SK-N-SH (cell line): ENCODE measurements at regions not wholly inside any gene's neighbourhood (a gene's known extent, or its start where the extent isn't known, plus 50 kb on each side); places are given as distances from the start of the nearest gene placed in this dataset.
"Not testable (repeated sequence)": the region's sequence is repeated elsewhere in the genome, so short reads cannot be mapped to it uniquely, and the experiment has no call there.

Experiments
- CTCF ChIA-PET: fragments of 300-600, 350-600 bp; formaldehyde crosslinking; extraction: SDS; loops from one replicate; lab custom pipeline; 2021; lab: Yijun Ruan, JAX
- POLR2A ChIA-PET: fragments of 350-600 bp; sonication (Branson Sonifier 250); formaldehyde crosslinking; extraction: SDS; loops from one replicate; lab custom pipeline; 2020; ENCODE audit warnings: antibody characterized with exemption, inconsistent platforms; lab: Yijun Ruan, JAX
- DNase-seq: peaks from one replicate; pipeline ENCODE4 v3.0.0; 2012
- H2AFZ ChIP-seq: fragments of 200-600 bp; sonication (generic); 2 replicates; pipeline ENCODE4 v1.8.1; 2016; ENCODE audit warnings: antibody characterized with exemption, mild to moderate bottlenecking, low read depth
- H3F3A ChIP-seq: fragments of 200-600 bp; sonication (generic); replicated peaks from 2 replicates; pipeline ENCODE3; 2016; ENCODE audit warnings: antibody characterized with exemption, mild to moderate bottlenecking; ENCODE audit not compliant: insufficient read depth
- H3K27ac ChIP-seq, 2 experiments: fragments of 200-500 bp in 1 of 2; fragments of 200-600 bp in 1 of 2; sonication (Bioruptor generic) in 1 of 2; sonication (generic), shearing (Covaris generic) in 1 of 2; 2 replicates each; pipeline versions ENCODE4 v1.5.1 to v1.6.1; 2014 to 2016; ENCODE audit warnings: low read depth in 2 of 2, inconsistent platforms in 1 of 2, low read length in 1 of 2, mild to moderate bottlenecking in 1 of 2, mixed read lengths in 1 of 2
- H3K27me3 ChIP-seq: fragments of 200-600 bp; sonication (generic), shearing (Covaris generic); 2 replicates; pipeline ENCODE4 v1.6.1; 2016; ENCODE audit warnings: mixed run types; ENCODE audit not compliant: insufficient read depth
- H3K36me3 ChIP-seq, 2 experiments: fragments of 200-500 bp in 1 of 2; fragments of 200-600 bp in 1 of 2; sonication (Bioruptor generic) in 1 of 2; sonication (generic) in 1 of 2; replicated peaks in 1 of 2; 2 replicates each; pipeline versions ENCODE3 to v1.5.1; 2014 to 2016; ENCODE audit warnings: low read length in 1 of 2, mild to moderate bottlenecking in 1 of 2; ENCODE audit not compliant: insufficient read depth in 2 of 2, control insufficient read depth in 1 of 2
- H3K4me1 ChIP-seq, 2 experiments: fragments of 200-500 bp in 1 of 2; fragments of 200-600 bp in 1 of 2; sonication (Bioruptor generic) in 1 of 2; sonication (generic), shearing (Covaris generic) in 1 of 2; 2 replicates each; pipeline versions ENCODE4 v1.5.1 to v1.6.1; 2014 to 2016; ENCODE audit warnings: low read depth in 1 of 2, low read length in 1 of 2, mixed run types in 1 of 2; ENCODE audit not compliant: insufficient read depth in 2 of 2, control insufficient read depth in 1 of 2
- H3K4me2 ChIP-seq: fragments of 200-600 bp; sonication (generic), shearing (Covaris generic); 2 replicates; pipeline ENCODE4 v1.6.1; 2017; ENCODE audit warnings: mixed run types
- H3K4me3 ChIP-seq, 2 experiments: fragments of 200-500 bp in 1 of 2; fragments of 200-600 bp in 1 of 2; sonication (Bioruptor generic) in 1 of 2; sonication (generic), shearing (Covaris generic) in 1 of 2; 2 replicates each; pipeline versions ENCODE4 v1.5.1 to v1.8.1; 2014 to 2016; ENCODE audit warnings: low read depth in 2 of 2, inconsistent platforms in 1 of 2, low read length in 1 of 2, mild to moderate bottlenecking in 1 of 2, mixed read lengths in 1 of 2, moderate library complexity in 1 of 2
- H3K79me2 ChIP-seq: fragments of 200-600 bp; sonication (generic); 2 replicates; pipeline ENCODE4 v1.8.1; 2017; ENCODE audit warnings: mild to moderate bottlenecking; ENCODE audit not compliant: insufficient read depth
- H3K9ac ChIP-seq: fragments of 200-600 bp; sonication (generic); 2 replicates; pipeline ENCODE4 v1.6.1; 2017; ENCODE audit warnings: mixed run types
- H3K9me2 ChIP-seq: fragments of 200-600 bp; sonication (generic); 2 replicates; pipeline ENCODE4 v1.6.1; 2017; ENCODE audit warnings: mixed run types
- H3K9me3 ChIP-seq: fragments of 200-600 bp; sonication (generic); 2 replicates; pipeline ENCODE4 v1.6.1; 2017; ENCODE audit warnings: mixed run types, mild to moderate bottlenecking, moderate library complexity
- H4K20me1 ChIP-seq: fragments of 200-600 bp; sonication (generic); 2 replicates; pipeline ENCODE4 v1.6.1; 2017; ENCODE audit warnings: mild to moderate bottlenecking, mixed run types; ENCODE audit not compliant: insufficient read depth
- CHD2 ChIP-seq: fragments of 150-350 bp; IDR thresholded peaks from 2 replicates; pipeline ENCODE4 v1.6.1; 2018; ENCODE audit warnings: low read length; ENCODE audit not compliant: partially characterized antibody
- EP300 ChIP-seq, 2 experiments: IDR thresholded peaks; 2 replicates each; pipeline versions ENCODE4 v1.4.0 to v1.6.1; 2012; ENCODE audit warnings: borderline replicate concordance in 1 of 2, low read depth in 1 of 2, low read length in 1 of 2
- EZH2phosphoT487 ChIP-seq: fragments of 200-600 bp; sonication (generic); IDR thresholded peaks from 2 replicates; pipeline ENCODE4 v1.6.1; 2017; ENCODE audit warnings: low read depth, mixed run types, mild to moderate bottlenecking, antibody characterized with exemption, moderate library complexity, borderline replicate concordance
- FOSL2 ChIP-seq: IDR thresholded peaks from 2 replicates; pipeline ENCODE4 v1.4.0; 2012; ENCODE audit warnings: low read depth, mild to moderate bottlenecking, moderate library complexity, borderline replicate concordance
- FOXJ3 ChIP-seq: sonication (generic); formaldehyde crosslinking; IDR thresholded peaks from 2 replicates; pipeline ENCODE4 v1.5.1; 2020; ENCODE audit warnings: mild to moderate bottlenecking, missing genetic modification reagents
- GATA2 ChIP-seq: sonication (generic); formaldehyde crosslinking; IDR thresholded peaks from 2 replicates; pipeline ENCODE4 v1.5.0; 2020; ENCODE audit warnings: mild to moderate bottlenecking, missing genetic modification reagents
- JUND ChIP-seq: IDR thresholded peaks from 2 replicates; pipeline ENCODE4 v1.4.0; 2012
- MXI1 ChIP-seq: IDR thresholded peaks from 2 replicates; pipeline ENCODE4 v1.6.1; 2012; ENCODE audit warnings: mild to moderate bottlenecking, low read depth, low read length, improper control_type of control experiment
- NFIC ChIP-seq: IDR thresholded peaks from 2 replicates; pipeline ENCODE4 v1.4.0; 2012; ENCODE audit warnings: borderline replicate concordance
- POLR2AphosphoS5 ChIP-seq: IDR thresholded peaks from 2 replicates; pipeline ENCODE4 v1.6.1; 2012; ENCODE audit warnings: low read depth, low read length
- RCOR1 ChIP-seq: fragments of 150-350 bp; IDR thresholded peaks from 2 replicates; pipeline ENCODE4 v1.6.1; 2017; ENCODE audit warnings: antibody characterized with exemption, low read length
- RXRA ChIP-seq: IDR thresholded peaks from 2 replicates; pipeline ENCODE4 v1.4.0; 2012; ENCODE audit warnings: low read depth, mild to moderate bottlenecking, borderline replicate concordance
- SIN3A ChIP-seq: IDR thresholded peaks from 2 replicates; pipeline ENCODE4 v1.6.1; 2012; ENCODE audit warnings: low read depth, mild to moderate bottlenecking, low read length, moderate library complexity, borderline replicate concordance
- TAF1 ChIP-seq: IDR thresholded peaks from 2 replicates; pipeline ENCODE4 v1.6.1; 2012; ENCODE audit warnings: low read depth, mild to moderate bottlenecking, low read length, moderate library complexity, borderline replicate concordance
- TEAD4 ChIP-seq: IDR thresholded peaks from 2 replicates; pipeline ENCODE4 v1.4.0; 2012; ENCODE audit warnings: mild to moderate bottlenecking, borderline replicate concordance; ENCODE audit not compliant: insufficient read depth
- YY1 ChIP-seq: IDR thresholded peaks from 2 replicates; pipeline ENCODE4 v1.4.0; 2012; ENCODE audit warnings: low read depth, mild to moderate bottlenecking
- WGBS: methylation state at CpG from one replicate; pipeline ENCODE4 v1.1.6; 2017; ENCODE audit warnings: low lambda C conversion rate; 5-methylcytosine and 5-hydroxymethylcytosine counted together
- TF ChIP-seq, protein P1 (sequence below): fragments of 200-600 bp; sonication (generic); IDR thresholded peaks from 2 replicates; pipeline ENCODE4 v1.6.1; 2017; ENCODE audit warnings: antibody characterized with exemption, mild to moderate bottlenecking, moderate library complexity
- TF ChIP-seq, protein P2 (sequence below): IDR thresholded peaks from 2 replicates; pipeline ENCODE4; 2012
- TF ChIP-seq, protein P3 (sequence below): fragments of 150-350 bp; IDR thresholded peaks from 2 replicates; pipeline ENCODE4 v1.6.1; 2017; ENCODE audit warnings: antibody characterized with exemption, low read length, low read depth, borderline replicate concordance
- TF ChIP-seq, protein P4 (sequence below): fragments of 150-350 bp; IDR thresholded peaks from 2 replicates; pipeline ENCODE4 v1.6.1; 2016; ENCODE audit warnings: mild to moderate bottlenecking, low read depth, low read length
- TF ChIP-seq, protein P5 (sequence below): IDR thresholded peaks from 2 replicates; pipeline ENCODE4 v1.4.0; 2012; ENCODE audit warnings: low read depth
- TF ChIP-seq, protein P6 (sequence below): IDR thresholded peaks from 2 replicates; pipeline ENCODE4 v1.4.0; 2012; ENCODE audit warnings: low read depth, borderline replicate concordance

DNA sequence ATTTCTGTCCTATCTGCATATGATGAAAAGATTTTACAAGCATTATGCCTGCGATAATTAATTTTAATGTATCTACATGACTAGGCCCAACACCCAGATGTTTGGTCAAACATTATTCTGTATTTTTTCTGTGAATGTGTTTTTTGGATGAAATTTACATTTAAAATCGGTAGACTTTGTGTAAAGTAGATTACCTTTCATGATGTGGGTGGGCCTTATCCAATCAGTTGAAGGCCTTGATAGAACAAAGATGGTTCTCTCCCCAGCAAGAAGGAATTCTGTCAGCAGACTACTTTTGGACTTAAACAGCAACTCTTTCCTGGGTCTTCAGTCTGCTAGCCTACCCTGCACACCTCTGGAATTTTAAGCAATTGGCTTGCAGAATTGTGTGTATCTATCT, 844.0 kb downstream of the BRINP3 start:
- Histone ChIP-seq H3K4me3 (no peak overlapping the region), H3F3A (no peaks in the 10 kb centered on the region), H3K27ac (no peak overlapping the region), H4K20me1 (no peaks in the 10 kb centered on the region), H3K79me2 (no peaks in the 10 kb centered on the region), H3K4me2 (no peak overlapping the region), H2AFZ (no peak overlapping the region), H3K27me3 (no peaks in the 10 kb centered on the region), H3K9me2 (no peaks in the 10 kb centered on the region), H3K36me3 (no peaks in the 10 kb centered on the region), H3K9me3 (no peaks in the 10 kb centered on the region), H3K9ac (no peak overlapping the region), H3K4me1 (no peaks in the 10 kb centered on the region)
- TF ChIP-seq, protein P1, sequence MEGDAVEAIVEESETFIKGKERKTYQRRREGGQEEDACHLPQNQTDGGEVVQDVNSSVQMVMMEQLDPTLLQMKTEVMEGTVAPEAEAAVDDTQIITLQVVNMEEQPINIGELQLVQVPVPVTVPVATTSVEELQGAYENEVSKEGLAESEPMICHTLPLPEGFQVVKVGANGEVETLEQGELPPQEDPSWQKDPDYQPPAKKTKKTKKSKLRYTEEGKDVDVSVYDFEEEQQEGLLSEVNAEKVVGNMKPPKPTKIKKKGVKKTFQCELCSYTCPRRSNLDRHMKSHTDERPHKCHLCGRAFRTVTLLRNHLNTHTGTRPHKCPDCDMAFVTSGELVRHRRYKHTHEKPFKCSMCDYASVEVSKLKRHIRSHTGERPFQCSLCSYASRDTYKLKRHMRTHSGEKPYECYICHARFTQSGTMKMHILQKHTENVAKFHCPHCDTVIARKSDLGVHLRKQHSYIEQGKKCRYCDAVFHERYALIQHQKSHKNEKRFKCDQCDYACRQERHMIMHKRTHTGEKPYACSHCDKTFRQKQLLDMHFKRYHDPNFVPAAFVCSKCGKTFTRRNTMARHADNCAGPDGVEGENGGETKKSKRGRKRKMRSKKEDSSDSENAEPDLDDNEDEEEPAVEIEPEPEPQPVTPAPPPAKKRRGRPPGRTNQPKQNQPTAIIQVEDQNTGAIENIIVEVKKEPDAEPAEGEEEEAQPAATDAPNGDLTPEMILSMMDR: no peak
- TF ChIP-seq NFIC (no peak), RCOR1 (no peak), GATA2 (no peak), FOSL2 (no peak)
- WGBS: 91% methylated on average over 2 of the region's 2 CpGs
- POLR2A ChIA-PET: no interaction called here
- CTCF ChIA-PET: no interaction called here
- no peak for DNase-seq

DNA sequence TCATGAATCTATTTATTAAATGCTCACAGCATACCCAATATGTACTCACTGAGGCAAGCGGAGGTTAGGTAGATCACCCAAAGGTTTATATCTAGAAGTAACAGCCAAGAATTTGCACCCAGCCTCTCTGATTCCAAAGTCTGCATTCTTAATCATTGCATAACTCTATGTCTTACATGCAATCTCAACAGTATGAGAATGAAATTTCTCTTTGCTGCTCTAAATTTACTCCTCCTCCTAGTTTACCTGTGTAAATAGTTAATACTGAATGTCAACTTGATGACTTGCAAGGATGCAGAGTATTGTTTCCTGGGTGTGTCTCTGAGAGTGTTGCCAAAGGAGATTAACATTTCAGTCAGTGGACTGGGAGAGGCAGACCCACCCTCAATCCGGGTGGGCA, 840.6 kb downstream of the BRINP3 start:
- CTCF ChIA-PET: no interaction called here

DNA sequence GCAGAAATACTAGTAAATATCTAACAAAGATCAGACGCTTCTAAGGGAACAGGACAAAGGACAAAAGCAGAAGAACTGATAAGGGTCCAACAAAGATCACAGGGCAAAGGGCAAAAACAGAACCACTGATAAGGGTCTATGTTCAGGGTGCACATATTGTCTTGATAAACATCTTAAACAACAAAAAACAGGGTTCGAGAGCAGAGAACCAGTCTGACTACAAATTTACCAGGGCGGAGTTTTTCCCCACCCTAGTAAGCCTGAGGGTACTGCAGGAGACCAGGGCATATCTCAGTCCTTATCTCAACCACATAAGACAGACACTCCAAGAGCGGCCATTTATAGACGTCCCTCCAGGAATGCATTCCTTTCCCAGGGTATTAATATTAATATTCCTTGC, 833.5 kb downstream of the BRINP3 start:
- 93% methylated on average over 5 of the region's 5 CpGs for WGBS
- POLR2A ChIA-PET, CTCF ChIA-PET: not testable (repeated sequence)

More for the DNA sequence above, 840.6 kb downstream of the BRINP3 start:
- H3K4me1 ChIP-seq: no peaks in the 10 kb centered on the region
- no peaks in the 10 kb centered on the region for H3K27me3 ChIP-seq
- H4K20me1 ChIP-seq: no peaks in the 10 kb centered on the region
- no peak overlapping the region for H2AFZ ChIP-seq
- TF ChIP-seq EZH2phosphoT487 (no peak), CHD2 (no peak), JUND (no peak), POLR2AphosphoS5 (no peak), FOXJ3 (CRISPR knock-in tag) (no peak), YY1 (no peak), SIN3A (no peak), TEAD4 (no peak), EP300 (IDR thresholded peaks at IDR 0.05; ENCODE audit: borderline replicate concordance in 1 of 2, low read depth in 1 of 2, low read length in 1 of 2) (no peak), TAF1 (no peak), RXRA (no peak), MXI1 (no peak)
- TF ChIP-seq, protein P2, sequence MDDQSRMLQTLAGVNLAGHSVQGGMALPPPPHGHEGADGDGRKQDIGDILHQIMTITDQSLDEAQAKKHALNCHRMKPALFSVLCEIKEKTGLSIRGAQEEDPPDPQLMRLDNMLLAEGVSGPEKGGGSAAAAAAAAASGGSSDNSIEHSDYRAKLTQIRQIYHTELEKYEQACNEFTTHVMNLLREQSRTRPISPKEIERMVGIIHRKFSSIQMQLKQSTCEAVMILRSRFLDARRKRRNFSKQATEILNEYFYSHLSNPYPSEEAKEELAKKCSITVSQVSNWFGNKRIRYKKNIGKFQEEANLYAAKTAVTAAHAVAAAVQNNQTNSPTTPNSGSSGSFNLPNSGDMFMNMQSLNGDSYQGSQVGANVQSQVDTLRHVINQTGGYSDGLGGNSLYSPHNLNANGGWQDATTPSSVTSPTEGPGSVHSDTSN: no peak
- TF ChIP-seq, protein P3, sequence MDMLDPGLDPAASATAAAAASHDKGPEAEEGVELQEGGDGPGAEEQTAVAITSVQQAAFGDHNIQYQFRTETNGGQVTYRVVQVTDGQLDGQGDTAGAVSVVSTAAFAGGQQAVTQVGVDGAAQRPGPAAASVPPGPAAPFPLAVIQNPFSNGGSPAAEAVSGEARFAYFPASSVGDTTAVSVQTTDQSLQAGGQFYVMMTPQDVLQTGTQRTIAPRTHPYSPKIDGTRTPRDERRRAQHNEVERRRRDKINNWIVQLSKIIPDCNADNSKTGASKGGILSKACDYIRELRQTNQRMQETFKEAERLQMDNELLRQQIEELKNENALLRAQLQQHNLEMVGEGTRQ: no peak
- TF ChIP-seq, protein P4, sequence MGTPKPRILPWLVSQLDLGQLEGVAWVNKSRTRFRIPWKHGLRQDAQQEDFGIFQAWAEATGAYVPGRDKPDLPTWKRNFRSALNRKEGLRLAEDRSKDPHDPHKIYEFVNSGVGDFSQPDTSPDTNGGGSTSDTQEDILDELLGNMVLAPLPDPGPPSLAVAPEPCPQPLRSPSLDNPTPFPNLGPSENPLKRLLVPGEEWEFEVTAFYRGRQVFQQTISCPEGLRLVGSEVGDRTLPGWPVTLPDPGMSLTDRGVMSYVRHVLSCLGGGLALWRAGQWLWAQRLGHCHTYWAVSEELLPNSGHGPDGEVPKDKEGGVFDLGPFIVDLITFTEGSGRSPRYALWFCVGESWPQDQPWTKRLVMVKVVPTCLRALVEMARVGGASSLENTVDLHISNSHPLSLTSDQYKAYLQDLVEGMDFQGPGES: no peak
- TF ChIP-seq, protein P5, sequence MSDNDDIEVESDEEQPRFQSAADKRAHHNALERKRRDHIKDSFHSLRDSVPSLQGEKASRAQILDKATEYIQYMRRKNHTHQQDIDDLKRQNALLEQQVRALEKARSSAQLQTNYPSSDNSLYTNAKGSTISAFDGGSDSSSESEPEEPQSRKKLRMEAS: no peak
- TF ChIP-seq, protein P6, sequence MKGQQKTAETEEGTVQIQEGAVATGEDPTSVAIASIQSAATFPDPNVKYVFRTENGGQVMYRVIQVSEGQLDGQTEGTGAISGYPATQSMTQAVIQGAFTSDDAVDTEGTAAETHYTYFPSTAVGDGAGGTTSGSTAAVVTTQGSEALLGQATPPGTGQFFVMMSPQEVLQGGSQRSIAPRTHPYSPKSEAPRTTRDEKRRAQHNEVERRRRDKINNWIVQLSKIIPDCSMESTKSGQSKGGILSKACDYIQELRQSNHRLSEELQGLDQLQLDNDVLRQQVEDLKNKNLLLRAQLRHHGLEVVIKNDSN: no peak
- no peak for DNase-seq
- H3K4me2 ChIP-seq: no peak overlapping the region
- no peaks in the 10 kb centered on the region for H3K9me2 ChIP-seq
- WGBS: 46% methylated on average over 2 of the region's 2 CpGs
- H3K9ac ChIP-seq: no peak overlapping the region
- H3F3A ChIP-seq: no peaks in the 10 kb centered on the region
- POLR2A ChIA-PET: no interaction called here
- H3K9me3 ChIP-seq: no peaks in the 10 kb centered on the region
- no peak overlapping the region for H3K4me3 ChIP-seq
- H3K79me2 ChIP-seq: no peaks in the 10 kb centered on the region
- no peak overlapping the region for H3K27ac ChIP-seq
- no peaks in the 10 kb centered on the region for H3K36me3 ChIP-seq

More for the DNA sequence above, 833.5 kb downstream of the BRINP3 start:
- not testable (repeated sequence) for H3K9me3 ChIP-seq, H3F3A ChIP-seq, H3K4me3 ChIP-seq, H3K36me3 ChIP-seq, H2AFZ ChIP-seq, H4K20me1 ChIP-seq, H3K4me2 ChIP-seq, H3K79me2 ChIP-seq, H3K9ac ChIP-seq, DNase-seq, H3K9me2 ChIP-seq, H3K4me1 ChIP-seq, H3K27me3 ChIP-seq, H3K27ac ChIP-seq
